ENCODE measurements at regions not wholly inside any gene's neighbourhood (a gene's known extent, or its start where the extent isn't known, plus 50 kb on each side); places are given as distances from the start of the nearest gene placed in this dataset.
"Not testable (repeated sequence)": the region's sequence is repeated elsewhere in the genome, so short reads cannot be mapped to it uniquely, and the experiment has no call there.

GRCh38 chr3:152909180-152909883, 74.4 kb downstream of the P2RY1 start:
- DNase-seq, result no peak
- Histone ChIP-seq H3K27ac (no peak overlapping the region), H3K27me3 (no peaks in the 10 kb centered on the region), H3K9me3 (no peaks in the 10 kb centered on the region), H3K4me1 (no peaks in the 10 kb centered on the region), H3K36me3 (no peaks in the 10 kb centered on the region), H3K4me3 (no peak overlapping the region)
- TF ChIP-seq CTCF (IDR thresholded peaks at IDR 0.05) (no peak), POLR2A (IDR thresholded peaks at IDR 0.05) (no peak)

GRCh38 chr3:152910211-152910610, 75.3 kb downstream of the P2RY1 start:
- H3K36me3 ChIP-seq, result no peaks in the 10 kb centered on the region
- no peaks in the 10 kb centered on the region for H3K4me1 ChIP-seq
- no peak for DNase-seq
- no peak overlapping the region for H3K4me3 ChIP-seq
- no peaks in the 10 kb centered on the region for H3K27me3 ChIP-seq
- H3K9me3 ChIP-seq, result no peaks in the 10 kb centered on the region
- TF ChIP-seq CTCF (IDR thresholded peaks at IDR 0.05) (peak in 3 of 6 experiments; percentile 36 to 47 (median 44)), POLR2A (IDR thresholded peaks at IDR 0.05) (no peak)
- H3K27ac ChIP-seq, result no peak overlapping the region

- no peak overlapping the region for H3K4me3 ChIP-seq
- H3K27ac ChIP-seq, result no peak overlapping the region
- no peak for DNase-seq
- no peaks in the 10 kb centered on the region for H3K36me3 ChIP-seq
- TF ChIP-seq POLR2A (IDR thresholded peaks at IDR 0.05) (no peak), CTCF (IDR thresholded peaks at IDR 0.05) (no peak)
- no peaks in the 10 kb centered on the region for H3K9me3 ChIP-seq
- H3K27me3 ChIP-seq, result no peaks in the 10 kb centered on the region
- H3K4me1 ChIP-seq, result no peaks in the 10 kb centered on the region
These were observed 76.0 kb downstream of the P2RY1 start for GRCh38 chr3:152910966-152911365.

GRCh38 chr3:152914743-152915142, 79.8 kb downstream of the P2RY1 start:
- not testable (repeated sequence) for H3K9me3 ChIP-seq, DNase-seq, H3K4me1 ChIP-seq, H3K4me3 ChIP-seq, H3K27me3 ChIP-seq, H3K36me3 ChIP-seq, H3K27ac ChIP-seq

- TF ChIP-seq CTCF (IDR thresholded peaks at IDR 0.05) (no peak), POLR2A (IDR thresholded peaks at IDR 0.05) (no peak)
- no peaks in the 10 kb centered on the region for H3K4me1 ChIP-seq
- no peaks in the 10 kb centered on the region for H3K27me3 ChIP-seq
- DNase-seq, result peak in 1 of 3 donors; percentile 55
- H3K4me3 ChIP-seq, result no peak overlapping the region
- H3K27ac ChIP-seq, result no peak overlapping the region
- H3K9me3 ChIP-seq, result no peaks in the 10 kb centered on the region
- H3K36me3 ChIP-seq, result no peaks in the 10 kb centered on the region
These were observed 80.8 kb downstream of the P2RY1 start for GRCh38 chr3:152915695-152916094.

- no peak overlapping the region for H3K4me3 ChIP-seq
- H3K27ac ChIP-seq, result no peak overlapping the region
- no peaks in the 10 kb centered on the region for H3K9me3 ChIP-seq
- no peaks in the 10 kb centered on the region for H3K4me1 ChIP-seq
- H3K27me3 ChIP-seq, result no peaks in the 10 kb centered on the region
- DNase-seq, result no peak
- TF ChIP-seq CTCF (IDR thresholded peaks at IDR 0.05), result no peak
- TF ChIP-seq POLR2A (IDR thresholded peaks at IDR 0.05), result no peak
- H3K36me3 ChIP-seq, result no peaks in the 10 kb centered on the region
These were observed 81.9 kb downstream of the P2RY1 start for GRCh38 chr3:152916753-152917279.
